Fibroblast of skin of abdomen (primary cell): ENCODE measurements at regions not wholly inside any gene's neighbourhood (a gene's known extent, or its start where the extent isn't known, plus 50 kb on each side); places are given as distances from the start of the nearest gene placed in this dataset.

Source experiments
- DNase-seq: peaks from one replicate; pipeline ENCODE4 v3.0.0-alpha.2; 2013

- DNase-seq = no peak
Observed at GRCh38 chr10:31081937-31082840, 50.5 kb upstream of the ZNF438 start.

DNA sequence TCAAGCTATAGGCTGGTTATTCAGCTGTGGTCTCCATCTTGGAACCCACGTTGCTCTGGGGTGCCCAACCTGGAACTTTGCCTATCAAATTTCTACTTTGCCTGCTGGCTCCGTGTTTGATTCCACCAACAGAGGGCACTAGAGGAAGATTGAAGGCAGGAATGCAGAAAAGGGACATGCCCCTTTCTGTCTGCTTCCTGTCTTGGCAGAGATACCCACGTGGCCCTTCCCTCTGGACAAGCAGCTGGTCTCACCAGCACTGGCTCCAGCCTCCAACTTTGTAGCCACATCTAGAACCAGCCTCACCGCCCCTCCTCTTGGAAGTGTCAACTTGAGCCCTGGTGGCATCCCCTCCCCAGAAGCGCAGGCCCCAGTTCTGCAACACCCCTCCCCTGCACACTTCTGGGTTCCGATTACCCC lies 52.1 kb upstream of the ZNF438 start:
- DNase-seq = peak; percentile 46

- DNase-seq = no peak
Observed at GRCh38 chr10:31087011-31087410, 55.3 kb upstream of the ZNF438 start.

DNA sequence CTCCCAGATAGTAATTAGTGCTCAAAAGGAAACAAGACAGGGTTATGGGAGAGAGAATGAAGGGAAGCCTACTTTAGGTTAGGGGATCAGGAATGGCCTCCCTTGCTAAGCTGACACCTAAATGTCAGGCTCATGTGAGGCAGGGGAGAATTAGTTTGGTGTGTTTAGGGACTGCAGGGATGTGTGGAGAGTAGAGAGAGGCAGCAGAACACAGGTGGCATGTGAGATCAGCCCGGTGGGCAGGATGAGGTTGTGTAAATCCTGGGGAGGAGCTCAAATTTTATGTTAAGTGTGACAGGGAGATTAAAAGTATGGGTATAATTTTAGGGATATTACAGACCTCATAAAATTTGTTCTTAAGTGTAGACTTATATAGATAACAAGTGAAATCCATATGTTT lies 56.2 kb upstream of the ZNF438 start:
- no peak for DNase-seq

- DNase-seq = no peak
Observed at GRCh38 chr10:31090894-31091607, 59.4 kb upstream of the ZNF438 start.

GRCh38 chr10:31095677-31096560 lies 64.3 kb upstream of the ZNF438 start:
- no peak for DNase-seq

GRCh38 chr10:31098046-31098445 lies 66.4 kb upstream of the ZNF438 start:
- no peak for DNase-seq

DNA sequence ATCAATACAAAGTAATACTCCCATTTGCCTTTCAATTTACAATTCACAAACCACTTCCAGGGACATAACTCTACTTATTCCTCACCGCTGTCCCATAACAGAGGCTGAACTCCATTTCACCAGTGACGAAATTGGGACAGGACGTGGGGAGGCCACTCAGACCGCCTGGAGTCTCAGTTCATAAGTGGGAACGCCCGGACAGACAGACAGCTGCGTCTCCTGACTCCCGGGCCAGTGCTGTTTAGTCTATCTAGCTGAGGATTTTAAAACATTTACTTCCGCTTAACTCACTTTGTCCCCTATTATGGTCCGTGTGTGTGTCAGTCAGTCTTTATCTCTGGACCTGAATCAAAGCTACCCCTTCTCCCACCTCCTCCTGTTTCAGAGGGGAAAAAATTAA lies 67.4 kb upstream of the ZNF438 start:
- no peak for DNase-seq

DNA sequence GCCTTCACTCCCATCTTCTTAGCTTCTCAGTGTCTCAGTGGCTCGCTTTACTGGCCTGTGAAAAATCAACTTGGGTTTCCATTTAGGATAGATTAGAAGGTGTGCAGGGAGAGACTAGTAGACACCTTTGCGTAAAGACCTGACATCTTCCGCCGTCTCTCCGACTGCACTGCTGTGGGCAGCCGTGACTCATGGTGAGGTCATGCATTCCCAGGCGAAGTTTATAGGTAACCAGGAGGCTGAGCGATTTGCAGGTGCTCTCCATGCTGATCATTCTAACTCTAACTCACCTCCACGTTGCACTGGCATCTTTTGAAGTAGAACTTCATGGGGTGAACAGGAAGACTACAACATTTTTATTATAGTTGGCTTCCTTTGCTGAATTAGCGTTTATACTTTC lies 68.0 kb upstream of the ZNF438 start:
- no peak for DNase-seq

DNA sequence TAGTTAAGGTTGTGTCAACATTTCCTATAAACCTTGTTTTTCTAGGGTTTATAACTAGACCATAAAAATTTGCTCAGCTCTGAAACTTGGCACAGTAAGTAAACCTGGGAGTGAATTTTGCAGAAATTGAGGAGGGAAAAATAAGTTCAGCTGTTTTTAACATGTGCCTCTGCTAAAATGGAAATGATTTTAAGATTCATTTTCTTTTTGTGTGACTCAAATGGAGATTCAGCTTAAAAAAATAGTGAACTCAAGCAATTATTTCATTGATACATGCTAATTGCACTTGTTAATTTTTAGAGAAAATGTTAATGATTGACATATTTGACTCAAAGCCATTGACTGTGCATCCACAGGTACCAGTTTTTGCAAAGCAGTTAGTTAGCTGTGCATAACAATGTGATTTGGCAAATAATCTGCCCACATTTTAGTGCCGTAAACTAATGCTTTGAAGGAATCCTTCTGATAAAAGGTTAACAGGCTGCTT lies 68.5 kb upstream of the ZNF438 start:
- DNase-seq = no peak

GRCh38 chr10:31100662-31101061 lies 69.0 kb upstream of the ZNF438 start:
- DNase-seq = no peak

DNA sequence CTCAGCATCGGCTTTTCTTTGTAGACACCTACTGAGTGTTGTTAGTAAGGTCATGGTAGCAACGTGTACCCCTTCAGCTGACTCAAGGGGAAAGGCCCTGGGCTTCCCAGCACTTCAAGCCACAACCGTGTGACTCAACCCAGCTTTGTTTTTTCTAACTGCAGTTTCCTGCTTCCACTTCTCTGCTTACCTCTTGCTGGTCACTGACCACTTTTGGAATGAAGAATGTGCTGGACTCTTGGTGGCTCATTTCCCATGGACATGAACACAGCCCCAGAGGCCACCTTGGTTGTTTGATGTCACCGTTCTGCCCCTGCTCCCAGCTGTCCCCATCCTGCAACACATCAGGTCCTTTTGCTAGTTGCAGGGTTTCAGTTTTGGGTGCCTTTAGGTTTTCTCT lies 69.5 kb upstream of the ZNF438 start:
- peak; percentile 74 for DNase-seq

GRCh38 chr10:31102421-31102820 lies 70.8 kb upstream of the ZNF438 start:
- no peak for DNase-seq

- DNase-seq = no peak
Observed at GRCh38 chr10:31103112-31103511, 71.4 kb upstream of the ZNF438 start.

- no peak for DNase-seq
Observed at GRCh38 chr10:31112961-31113360, 81.3 kb upstream of the ZNF438 start.

GRCh38 chr10:31116226-31116625 lies 84.6 kb upstream of the ZNF438 start:
- DNase-seq = no peak

DNA sequence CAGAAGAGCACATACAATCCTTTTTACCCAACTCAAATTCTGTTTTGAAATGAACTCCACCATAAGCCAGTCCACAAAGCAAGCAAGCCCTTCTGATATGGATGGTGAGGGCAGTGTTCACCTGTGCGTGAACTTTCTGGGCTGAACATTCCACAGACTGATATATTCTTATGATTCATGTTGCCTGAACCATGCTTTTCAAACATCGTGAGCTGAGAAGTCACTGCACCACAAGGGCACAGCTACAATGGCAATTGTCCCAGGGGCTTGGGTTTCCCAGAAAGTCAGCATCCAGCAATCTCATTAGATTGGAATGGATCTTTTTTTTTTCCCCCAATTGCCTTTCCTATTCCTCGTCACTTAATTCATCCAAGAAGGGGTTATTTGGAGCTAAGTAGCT lies 86.9 kb upstream of the ZNF438 start:
- DNase-seq = peak; percentile 74

- DNase-seq = no peak
Observed at GRCh38 chr10:31120392-31120791, 88.7 kb upstream of the ZNF438 start.

GRCh38 chr10:31120961-31121685 lies 89.5 kb upstream of the ZNF438 start:
- peak; percentile 69 for DNase-seq

DNA sequence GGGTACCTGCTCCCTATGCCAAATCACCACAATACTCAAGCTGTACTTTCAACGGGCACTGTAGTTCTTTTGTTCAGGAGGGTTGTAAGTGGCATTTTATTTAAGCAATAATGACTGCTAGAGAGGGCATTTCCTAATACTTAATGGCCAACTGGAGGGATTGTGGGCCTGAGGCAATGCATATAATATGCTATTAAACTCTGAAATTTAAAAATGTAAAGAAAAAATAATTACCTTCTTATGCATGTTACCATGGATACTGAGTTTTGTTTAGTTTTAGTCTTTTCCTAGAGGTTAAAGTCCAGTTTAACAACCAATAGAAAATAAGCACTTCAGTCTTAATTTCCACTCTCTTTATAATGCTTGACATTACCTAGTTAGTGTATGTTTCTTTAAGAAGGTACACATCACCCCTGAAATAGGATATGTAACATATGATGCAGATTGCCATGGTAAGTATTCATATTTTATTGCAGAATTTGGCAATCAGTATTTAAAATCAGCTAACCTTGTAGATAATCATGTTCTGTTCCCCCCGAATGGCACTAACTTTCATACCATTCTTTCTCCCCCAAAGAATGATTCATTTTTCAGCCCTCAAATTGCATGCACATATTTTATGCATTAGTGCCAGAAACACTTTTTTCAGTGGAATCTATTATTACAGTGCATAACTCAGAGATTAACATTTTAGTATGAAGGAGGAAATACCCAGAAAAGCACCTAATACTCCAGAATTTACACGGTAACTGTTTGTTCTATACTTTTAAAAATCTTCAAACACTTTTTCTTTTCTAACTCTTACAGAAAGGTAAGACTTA lies 90.3 kb upstream of the ZNF438 start:
- peak; percentile 87 for DNase-seq

- DNase-seq = no peak
Observed at GRCh38 chr10:31123946-31124345, 92.3 kb upstream of the ZNF438 start.
